ENCODE measurements at regions not wholly inside any gene's neighbourhood (a gene's known extent, or its start where the extent isn't known, plus 50 kb on each side); places are given as distances from the start of the nearest gene placed in this dataset.

GRCh38 chr15:70569714-70570231 lies 193.6 kb downstream of the UACA start:
- TF ChIP-seq GATA2 (IDR thresholded peaks at IDR 0.05; ENCODE audit: low read depth, low read length) (no peak), GATA3 (IDR thresholded peaks at IDR 0.05; ENCODE audit: low read depth, low read length) (no peak)
